ENCODE measurements at regions not wholly inside any gene's neighbourhood (a gene's known extent, or its start where the extent isn't known, plus 50 kb on each side); places are given as distances from the start of the nearest gene placed in this dataset.

DNA sequence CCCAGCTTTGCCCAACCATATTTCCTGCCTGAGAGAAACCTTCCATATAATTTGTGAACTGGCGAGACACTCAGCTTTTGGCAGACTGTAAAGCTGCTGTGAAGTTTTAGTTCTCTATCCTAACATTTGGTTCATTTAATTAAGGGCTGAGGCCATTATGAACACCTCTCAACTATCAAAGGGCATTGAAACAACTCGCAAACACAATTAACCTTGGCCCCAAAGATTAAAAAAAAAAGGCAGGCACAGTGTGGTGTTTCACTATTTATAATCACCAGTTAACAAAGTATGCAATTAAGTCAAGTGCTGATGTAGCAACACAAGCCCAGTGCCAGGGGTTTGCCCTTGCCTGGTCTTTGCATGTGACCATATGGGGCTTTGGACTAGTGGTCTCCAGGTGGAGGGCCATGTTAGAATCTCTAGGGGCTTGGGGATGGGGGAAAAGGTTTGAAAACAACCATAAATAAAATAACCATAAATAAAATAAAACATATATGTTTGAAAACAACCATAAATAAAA is 297.6 kb upstream of the SKOR2 start:
- no peak overlapping the region for H3K4me3 ChIP-seq (ENCODE audit: low read length)
- no peaks in the 10 kb centered on the region for H3K79me2 ChIP-seq (ENCODE audit: control insufficient read depth, low read length)
- no peaks in the 10 kb centered on the region for H3F3A ChIP-seq (ENCODE audit: control insufficient read depth, insufficient read depth)
- TF ChIP-seq, protein P1, sequence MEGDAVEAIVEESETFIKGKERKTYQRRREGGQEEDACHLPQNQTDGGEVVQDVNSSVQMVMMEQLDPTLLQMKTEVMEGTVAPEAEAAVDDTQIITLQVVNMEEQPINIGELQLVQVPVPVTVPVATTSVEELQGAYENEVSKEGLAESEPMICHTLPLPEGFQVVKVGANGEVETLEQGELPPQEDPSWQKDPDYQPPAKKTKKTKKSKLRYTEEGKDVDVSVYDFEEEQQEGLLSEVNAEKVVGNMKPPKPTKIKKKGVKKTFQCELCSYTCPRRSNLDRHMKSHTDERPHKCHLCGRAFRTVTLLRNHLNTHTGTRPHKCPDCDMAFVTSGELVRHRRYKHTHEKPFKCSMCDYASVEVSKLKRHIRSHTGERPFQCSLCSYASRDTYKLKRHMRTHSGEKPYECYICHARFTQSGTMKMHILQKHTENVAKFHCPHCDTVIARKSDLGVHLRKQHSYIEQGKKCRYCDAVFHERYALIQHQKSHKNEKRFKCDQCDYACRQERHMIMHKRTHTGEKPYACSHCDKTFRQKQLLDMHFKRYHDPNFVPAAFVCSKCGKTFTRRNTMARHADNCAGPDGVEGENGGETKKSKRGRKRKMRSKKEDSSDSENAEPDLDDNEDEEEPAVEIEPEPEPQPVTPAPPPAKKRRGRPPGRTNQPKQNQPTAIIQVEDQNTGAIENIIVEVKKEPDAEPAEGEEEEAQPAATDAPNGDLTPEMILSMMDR (IDR thresholded peaks at IDR 0.05; ENCODE audit: low read depth, low read length, poor library complexity, severe bottlenecking): no peak
- TF ChIP-seq EZH2phosphoT487 (IDR thresholded peaks at IDR 0.05; ENCODE audit: borderline replicate concordance, low read length): no peak
- H3K4me1 ChIP-seq (ENCODE audit: control insufficient read depth, low read length): no peaks in the 10 kb centered on the region
- no peak overlapping the region for H3K4me2 ChIP-seq (ENCODE audit: low read length)
- no peak overlapping the region for H3K27ac ChIP-seq (ENCODE audit: low read depth, low read length)
- H3K9me2 ChIP-seq (replicated peaks; ENCODE audit: control insufficient read depth, low read length): no peaks in the 10 kb centered on the region
- H3K27me3 ChIP-seq (ENCODE audit: control insufficient read depth, low read length): no peaks in the 10 kb centered on the region
- no peaks in the 10 kb centered on the region for H3K36me3 ChIP-seq (ENCODE audit: control insufficient read depth, low read length)
- no peaks in the 10 kb centered on the region for H3K9me3 ChIP-seq (ENCODE audit: control insufficient read depth, insufficient read depth, low read length)
- H4K20me1 ChIP-seq (ENCODE audit: control insufficient read depth, insufficient read depth, low read depth, low read length): no peaks in the 10 kb centered on the region

GRCh38 chr18:47547539-47548202 is 296.2 kb upstream of the SKOR2 start:
- Histone ChIP-seq H3K4me2 (ENCODE audit: low read length) (no peak overlapping the region), H3K4me3 (ENCODE audit: low read length) (no peak overlapping the region), H3K9me3 (ENCODE audit: control insufficient read depth, insufficient read depth, low read length) (no peaks in the 10 kb centered on the region), H3K36me3 (ENCODE audit: control insufficient read depth, low read length) (no peaks in the 10 kb centered on the region), H3K79me2 (ENCODE audit: control insufficient read depth, low read length) (no peaks in the 10 kb centered on the region), H3K27me3 (ENCODE audit: control insufficient read depth, low read length) (no peaks in the 10 kb centered on the region), H3F3A (ENCODE audit: control insufficient read depth, insufficient read depth) (no peaks in the 10 kb centered on the region), H4K20me1 (ENCODE audit: control insufficient read depth, insufficient read depth, low read depth, low read length) (no peaks in the 10 kb centered on the region), H3K27ac (ENCODE audit: low read depth, low read length) (no peak overlapping the region), H3K4me1 (ENCODE audit: control insufficient read depth, low read length) (no peaks in the 10 kb centered on the region), H3K9me2 (replicated peaks; ENCODE audit: control insufficient read depth, low read length) (no peaks in the 10 kb centered on the region)
- TF ChIP-seq EZH2phosphoT487 (IDR thresholded peaks at IDR 0.05; ENCODE audit: borderline replicate concordance, low read length): no peak
- TF ChIP-seq, protein P1 (IDR thresholded peaks at IDR 0.05; ENCODE audit: low read depth, low read length, poor library complexity, severe bottlenecking): no peak

- Histone ChIP-seq H3F3A (ENCODE audit: control insufficient read depth, insufficient read depth) (no peaks in the 10 kb centered on the region), H3K4me2 (ENCODE audit: low read length) (no peak overlapping the region), H3K4me1 (ENCODE audit: control insufficient read depth, low read length) (no peaks in the 10 kb centered on the region), H4K20me1 (ENCODE audit: control insufficient read depth, insufficient read depth, low read depth, low read length) (no peaks in the 10 kb centered on the region), H3K79me2 (ENCODE audit: control insufficient read depth, low read length) (no peaks in the 10 kb centered on the region), H3K27me3 (ENCODE audit: control insufficient read depth, low read length) (no peaks in the 10 kb centered on the region), H3K4me3 (ENCODE audit: low read length) (no peak overlapping the region), H3K9me3 (ENCODE audit: control insufficient read depth, insufficient read depth, low read length) (no peaks in the 10 kb centered on the region), H3K36me3 (ENCODE audit: control insufficient read depth, low read length) (no peaks in the 10 kb centered on the region), H3K27ac (ENCODE audit: low read depth, low read length) (no peak overlapping the region), H3K9me2 (replicated peaks; ENCODE audit: control insufficient read depth, low read length) (no peaks in the 10 kb centered on the region)
- TF ChIP-seq EZH2phosphoT487 (IDR thresholded peaks at IDR 0.05; ENCODE audit: borderline replicate concordance, low read length): no peak
- TF ChIP-seq, protein P1 (IDR thresholded peaks at IDR 0.05; ENCODE audit: low read depth, low read length, poor library complexity, severe bottlenecking): no peak
Measured at GRCh38 chr18:47545613-47546012, 294.2 kb upstream of the SKOR2 start.

Data from DOHH2 (cell line).